ENCODE measurements at regions not wholly inside any gene's neighbourhood (a gene's known extent, or its start where the extent isn't known, plus 50 kb on each side); places are given as distances from the start of the nearest gene placed in this dataset.

DNA sequence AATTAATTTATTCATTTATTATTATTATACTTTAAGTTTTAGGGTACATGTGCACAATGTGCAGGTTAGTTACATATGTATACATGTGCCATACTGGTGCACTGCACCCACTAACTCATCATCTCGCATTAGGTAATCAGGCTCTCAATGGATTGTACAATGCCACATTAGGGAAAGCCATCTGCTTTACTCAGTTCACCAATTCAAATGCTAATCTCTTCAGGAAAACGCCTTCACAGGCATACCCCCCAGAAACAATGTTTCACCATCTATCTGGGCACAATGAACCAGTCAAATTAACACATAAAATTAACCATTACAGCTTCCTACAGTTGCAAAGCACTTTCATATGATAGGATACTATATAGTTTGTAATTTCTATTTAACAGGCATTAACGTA, 84.8 kb upstream of the DNAJC10 start:
- TF ChIP-seq CTCF (IDR thresholded peaks at IDR 0.05), result no peak
- no peak overlapping the region for H3K27ac ChIP-seq
- H3K36me3 ChIP-seq (ENCODE audit: insufficient read depth in 1 of 2, low read depth in 1 of 2), result no peaks in the 10 kb centered on the region
- no peaks in the 10 kb centered on the region for H3K27me3 ChIP-seq (ENCODE audit: insufficient read depth in 3 of 3, low read length in 2 of 3)
- 61 to 73% (median 71%) methylated on average over 3 of the region's 3 CpGs for WGBS, 3 donors
- no peaks in the 10 kb centered on the region for H3K4me1 ChIP-seq
- no peak for ATAC-seq
- no peaks in the 10 kb centered on the region for H3K9me3 ChIP-seq
- intact Hi-C loops (cut with DNase I), result no loop called here
- no peak for DNase-seq
- H3K4me3 ChIP-seq, result no peak overlapping the region

DNA sequence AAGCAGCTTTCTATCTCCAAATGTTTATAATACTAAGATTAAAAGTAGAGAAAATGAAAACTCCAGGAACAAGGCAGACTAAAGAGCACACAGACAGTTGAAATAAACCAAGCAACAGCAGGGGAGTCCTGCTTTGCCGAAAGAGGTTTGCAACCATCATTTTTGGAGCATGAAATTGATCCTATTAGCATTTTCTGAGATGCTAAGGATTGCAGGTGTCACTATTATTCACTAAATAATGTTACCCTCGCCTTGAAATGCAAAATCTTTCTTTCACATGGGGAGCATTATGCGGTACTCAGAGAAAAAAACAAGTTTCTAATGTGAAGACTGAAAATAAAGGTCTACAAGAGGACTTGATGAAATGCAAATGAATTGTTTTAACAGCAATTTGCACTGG, 81.7 kb upstream of the DNAJC10 start:
- no peak for TF ChIP-seq CTCF (IDR thresholded peaks at IDR 0.05)
- Histone ChIP-seq H3K4me1 (no peaks in the 10 kb centered on the region), H3K9me3 (no peaks in the 10 kb centered on the region), H3K27ac (no peak overlapping the region), H3K4me3 (no peak overlapping the region), H3K36me3 (ENCODE audit: insufficient read depth in 1 of 2, low read depth in 1 of 2) (no peaks in the 10 kb centered on the region), H3K27me3 (ENCODE audit: insufficient read depth in 3 of 3, low read length in 2 of 3) (no peaks in the 10 kb centered on the region)
- intact Hi-C loops (cut with DNase I), result no loop called here
- DNase-seq (no peak), ATAC-seq (no peak)
- 59 to 69% (median 64%) methylated on average over 3 of the region's 3 CpGs for WGBS, 3 donors

DNA sequence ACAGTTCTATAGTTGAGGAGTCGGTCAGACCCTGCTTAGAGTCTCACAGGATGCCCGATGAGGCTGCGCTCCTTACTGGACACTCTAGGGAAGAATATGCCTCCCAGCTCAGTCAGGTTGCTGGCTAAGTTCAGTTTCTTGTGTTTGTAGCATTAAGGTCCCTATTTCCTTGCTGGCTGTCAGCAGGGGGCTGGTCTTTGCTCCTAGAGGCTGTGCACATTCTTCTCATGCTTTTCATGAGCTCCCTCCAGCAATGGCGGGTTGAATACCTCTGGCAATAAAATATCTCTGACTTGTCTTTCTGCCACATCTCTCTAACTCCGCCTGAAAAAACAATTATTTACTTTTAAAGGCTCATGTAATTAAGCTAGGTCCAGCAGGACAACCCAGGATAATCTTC, 79.4 kb upstream of the DNAJC10 start:
- intact Hi-C loops (cut with DNase I), result no loop called here
- Histone ChIP-seq H3K9me3 (no peaks in the 10 kb centered on the region), H3K4me3 (no peak overlapping the region), H3K27ac (no peak overlapping the region), H3K27me3 (ENCODE audit: insufficient read depth in 3 of 3, low read length in 2 of 3) (no peaks in the 10 kb centered on the region), H3K36me3 (ENCODE audit: insufficient read depth in 1 of 2, low read depth in 1 of 2) (no peaks in the 10 kb centered on the region), H3K4me1 (no peaks in the 10 kb centered on the region)
- DNase-seq (no peak), ATAC-seq (no peak)
- TF ChIP-seq CTCF (IDR thresholded peaks at IDR 0.05), result no peak
- WGBS, 3 donors, result 58 to 75% (median 59%) methylated on average over 5 of the region's 5 CpGs

DNA sequence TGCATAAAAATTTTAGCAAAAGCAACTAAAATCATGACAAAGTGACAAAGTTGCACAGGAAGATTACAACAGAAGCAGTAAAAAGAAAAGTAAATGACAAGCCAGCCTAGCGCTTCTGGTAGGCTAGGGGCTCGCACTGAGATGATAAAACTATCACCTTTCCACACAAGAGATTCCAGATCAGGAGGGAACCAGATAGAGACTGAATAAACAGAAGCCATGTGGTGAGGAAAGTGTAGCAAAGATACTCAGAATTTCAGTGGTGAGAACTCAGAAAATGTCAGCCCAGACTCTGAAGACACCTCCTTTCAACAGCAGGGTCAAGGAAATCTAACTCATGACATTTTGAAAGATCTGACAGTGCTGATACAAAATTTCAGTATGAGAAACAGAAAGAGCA, 77.4 kb upstream of the DNAJC10 start:
- Histone ChIP-seq H3K4me3 (no peak overlapping the region), H3K4me1 (no peaks in the 10 kb centered on the region), H3K27me3 (ENCODE audit: insufficient read depth in 3 of 3, low read length in 2 of 3) (no peaks in the 10 kb centered on the region), H3K9me3 (no peaks in the 10 kb centered on the region), H3K36me3 (ENCODE audit: insufficient read depth in 1 of 2, low read depth in 1 of 2) (no peaks in the 10 kb centered on the region), H3K27ac (no peak overlapping the region)
- TF ChIP-seq CTCF (IDR thresholded peaks at IDR 0.05), result no peak
- intact Hi-C loops (cut with DNase I), result no loop called here
- DNase-seq (no peak), ATAC-seq (no peak)
- WGBS, 3 donors, result 90 to 92% (median 92%) methylated on average over 2 of the region's 2 CpGs

- Histone ChIP-seq H3K4me1 (no peaks in the 10 kb centered on the region), H3K27ac (no peak overlapping the region), H3K9me3 (no peaks in the 10 kb centered on the region), H3K4me3 (no peak overlapping the region), H3K27me3 (ENCODE audit: insufficient read depth in 3 of 3, low read length in 2 of 3) (no peaks in the 10 kb centered on the region), H3K36me3 (ENCODE audit: insufficient read depth in 1 of 2, low read depth in 1 of 2) (no peaks in the 10 kb centered on the region)
- ATAC-seq (no peak), DNase-seq (no peak)
- intact Hi-C loops (cut with DNase I), result no loop called here
- no peak for TF ChIP-seq CTCF (IDR thresholded peaks at IDR 0.05)
- WGBS, 3 donors, result 97% methylated on average over 2 of the region's 2 CpGs
These were observed 76.1 kb upstream of the DNAJC10 start for GRCh38 chr2:182639971-182640370.

All from psoas muscle (tissue), 7 donors.